ENCODE measurements at regions not wholly inside any gene's neighbourhood (a gene's known extent, or its start where the extent isn't known, plus 50 kb on each side); places are given as distances from the start of the nearest gene placed in this dataset.

GRCh38 chr3:176431991-176432390, 765.3 kb downstream of the TBL1XR1 start:
- TF ChIP-seq TAF1 (IDR thresholded peaks at IDR 0.05; ENCODE audit: low read depth, low read length): no peak
- no peak for TF ChIP-seq POLR2A (IDR thresholded peaks at IDR 0.05; ENCODE audit: low read depth, low read length)
- no peak for TF ChIP-seq POLR2AphosphoS5 (IDR thresholded peaks at IDR 0.05; ENCODE audit: low read depth, low read length)
- no peak for TF ChIP-seq POU2F2 (IDR thresholded peaks at IDR 0.05; ENCODE audit: low read depth, low read length)

Data from GM12891 (cell line).